ENCODE measurements at regions not wholly inside any gene's neighbourhood (a gene's known extent, or its start where the extent isn't known, plus 50 kb on each side); places are given as distances from the start of the nearest gene placed in this dataset.

- TF ChIP-seq CTCF (IDR thresholded peaks at IDR 0.05; ENCODE audit: control insufficient read depth, insufficient read depth, low read depth, low read length, missing control alignments) = no peak
- DNase-seq (ENCODE audit: low read depth) = no peak
These were observed 432.3 kb upstream of the ARRDC4 start for GRCh38 chr15:97528238-97528637.

GRCh38 chr15:97545799-97546198 lies 414.7 kb upstream of the ARRDC4 start:
- no peak for DNase-seq (ENCODE audit: low read depth)
- no peak for TF ChIP-seq CTCF (IDR thresholded peaks at IDR 0.05; ENCODE audit: control insufficient read depth, insufficient read depth, low read depth, low read length, missing control alignments)
- H3K4me3 ChIP-seq (ENCODE audit: control insufficient read depth, low read depth, low read length) = no peak overlapping the region

More at GRCh38 chr15:97528238-97528637, 432.3 kb upstream of the ARRDC4 start:
- no peak overlapping the region for H3K4me3 ChIP-seq (ENCODE audit: control insufficient read depth, low read depth, low read length)

- DNase-seq (ENCODE audit: low read depth) = no peak
- H3K4me3 ChIP-seq (ENCODE audit: control insufficient read depth, low read depth, low read length) = no peak overlapping the region
- no peak for TF ChIP-seq CTCF (IDR thresholded peaks at IDR 0.05; ENCODE audit: control insufficient read depth, insufficient read depth, low read depth, low read length, missing control alignments)
These were observed 413.1 kb upstream of the ARRDC4 start for GRCh38 chr15:97547381-97547780.

GRCh38 chr15:97561529-97561928 lies 399.0 kb upstream of the ARRDC4 start:
- TF ChIP-seq CTCF (IDR thresholded peaks at IDR 0.05; ENCODE audit: control insufficient read depth, insufficient read depth, low read depth, low read length, missing control alignments) = no peak

GRCh38 chr15:97563516-97563915 lies 397.0 kb upstream of the ARRDC4 start:
- DNase-seq (ENCODE audit: low read depth) = no peak
- TF ChIP-seq CTCF (IDR thresholded peaks at IDR 0.05; ENCODE audit: control insufficient read depth, insufficient read depth, low read depth, low read length, missing control alignments) = no peak

More at GRCh38 chr15:97561529-97561928, 399.0 kb upstream of the ARRDC4 start:
- DNase-seq (ENCODE audit: low read depth) = no peak
- no peak overlapping the region for H3K4me3 ChIP-seq (ENCODE audit: control insufficient read depth, low read depth, low read length)

GRCh38 chr15:97566961-97567360 lies 393.5 kb upstream of the ARRDC4 start:
- no peak for TF ChIP-seq CTCF (IDR thresholded peaks at IDR 0.05; ENCODE audit: control insufficient read depth, insufficient read depth, low read depth, low read length, missing control alignments)
- no peak overlapping the region for H3K4me3 ChIP-seq (ENCODE audit: control insufficient read depth, low read depth, low read length)
- DNase-seq (ENCODE audit: low read depth) = no peak

More at GRCh38 chr15:97563516-97563915, 397.0 kb upstream of the ARRDC4 start:
- no peak overlapping the region for H3K4me3 ChIP-seq (ENCODE audit: control insufficient read depth, low read depth, low read length)

- DNase-seq (ENCODE audit: low read depth) = no peak
- no peak overlapping the region for H3K4me3 ChIP-seq (ENCODE audit: control insufficient read depth, low read depth, low read length)
- no peak for TF ChIP-seq CTCF (IDR thresholded peaks at IDR 0.05; ENCODE audit: control insufficient read depth, insufficient read depth, low read depth, low read length, missing control alignments)
These were observed 393.1 kb upstream of the ARRDC4 start for GRCh38 chr15:97567411-97567810.

Measured in AG09309 (cell line).